Panc1 (cell line): ENCODE measurements at regions not wholly inside any gene's neighbourhood (a gene's known extent, or its start where the extent isn't known, plus 50 kb on each side); places are given as distances from the start of the nearest gene placed in this dataset.

Experiments
- ATAC-seq: fragments of 200-7000 bp; cut with Tn5 transposase; 2 replicates; pipeline ENCODE4 v1.9.1; 2020; ENCODE audit warnings: mild to moderate bottlenecking, moderate library complexity
- BruUV-seq: library from RNA; stranded (reverse); fragments of 400-500 nt; replicated peaks from 2 replicates; lab custom pipeline; 2021; lab: Mats Ljungman, UMichigan
- CTCF ChIA-PET: fragments of 300-600 bp; sonication (Branson Sonifier 250); formaldehyde crosslinking; loops from one replicate; lab custom pipeline; 2022; ENCODE audit warnings: antibody characterized with exemption; lab: Charles Lee
- POLR2A ChIA-PET: fragments of 300-600 bp; sonication (Branson Sonifier 250); formaldehyde crosslinking; loops from one replicate; lab custom pipeline; 2022; ENCODE audit warnings: antibody characterized with exemption; lab: Charles Lee
- DNase-seq: peaks from one replicate; pipeline ENCODE4 v3.0.0-alpha.2; 2010; ENCODE audit warnings: low read depth, low spot score
- H3K27ac ChIP-seq: 2 replicates; pipeline ENCODE4 v1.5.1; 2011; ENCODE audit warnings: mild to moderate bottlenecking, low read length, inconsistent platforms
- H3K27me3 ChIP-seq: fragments of 200-500 bp; sonication (Bioruptor generic); 2 replicates; pipeline ENCODE4 v1.6.0; 2014; ENCODE audit warnings: low read length, inconsistent platforms; ENCODE audit not compliant: control insufficient read depth, insufficient read depth
- H3K36me3 ChIP-seq: fragments of 200-500 bp; sonication (Bioruptor generic); 2 replicates; pipeline ENCODE4 v1.5.1; 2014; ENCODE audit warnings: inconsistent platforms, mild to moderate bottlenecking, low read length, moderate library complexity; ENCODE audit not compliant: control insufficient read depth, insufficient read depth
- H3K4me1 ChIP-seq: 2 replicates; pipeline ENCODE4 v1.5.1; 2011; ENCODE audit warnings: inconsistent platforms, mild to moderate bottlenecking, low read length, moderate library complexity; ENCODE audit not compliant: control insufficient read depth, insufficient read depth
- H3K4me3 ChIP-seq, 2 experiments: 2 replicates each; pipeline ENCODE4 v1.5.1; 2011 to 2012; ENCODE audit warnings: low read depth in 2 of 2, low read length in 2 of 2, mild to moderate bottlenecking in 2 of 2, inconsistent platforms in 1 of 2, moderate library complexity in 1 of 2
- H3K9me3 ChIP-seq: fragments of 200-500 bp; sonication (Bioruptor generic); 2 replicates; pipeline ENCODE4 v1.5.1; 2014; ENCODE audit warnings: low read depth, mild to moderate bottlenecking, inconsistent platforms, low read length, moderate library complexity; ENCODE audit not compliant: control insufficient read depth, insufficient read depth
- CTCF ChIP-seq: fragments of 450-650 bp; IDR thresholded peaks from 2 replicates; pipeline ENCODE4 v1.5.1; 2017; ENCODE audit warnings: mild to moderate bottlenecking
- POLR2AphosphoS5 ChIP-seq: IDR thresholded peaks from 2 replicates; pipeline ENCODE4 v1.6.1; 2012; ENCODE audit warnings: mild to moderate bottlenecking, low read depth, low read length, moderate library complexity
- SIN3A ChIP-seq: IDR thresholded peaks from 2 replicates; pipeline ENCODE4 v1.6.1; 2012; ENCODE audit warnings: low read depth, mild to moderate bottlenecking, low read length, moderate library complexity, borderline replicate concordance; ENCODE audit not compliant: insufficient read depth
- TCF7L2 ChIP-seq: IDR thresholded peaks from 2 replicates; pipeline ENCODE4 v1.6.1; 2011; ENCODE audit warnings: mild to moderate bottlenecking, low read depth, low read length, inconsistent platforms
- in situ Hi-C: cut with HindIII; loops from 2 replicates; pipeline ENCODE4 v1.10.0; 2016; ENCODE audit warnings: low sequenced_read_pairs, low pct_unique_long_range_greater_than_20kb
- intact Hi-C: fragments of 100-400 bp; cut with micrococcal nuclease; formaldehyde crosslinking; loops from one replicate; pipeline ENCODE4 v1.10.0; 2022; ENCODE audit not compliant: unreplicated experiment
- TF ChIP-seq, protein P1 (sequence below), 2 experiments: IDR thresholded peaks; 2 replicates each; pipeline ENCODE4 v1.6.1; 2011 to 2012; ENCODE audit warnings: low read depth in 2 of 2, control low read depth in 1 of 2, low read length in 1 of 2, mild to moderate bottlenecking in 1 of 2, moderate library complexity in 1 of 2; ENCODE audit not compliant: insufficient read depth in 1 of 2

DNA sequence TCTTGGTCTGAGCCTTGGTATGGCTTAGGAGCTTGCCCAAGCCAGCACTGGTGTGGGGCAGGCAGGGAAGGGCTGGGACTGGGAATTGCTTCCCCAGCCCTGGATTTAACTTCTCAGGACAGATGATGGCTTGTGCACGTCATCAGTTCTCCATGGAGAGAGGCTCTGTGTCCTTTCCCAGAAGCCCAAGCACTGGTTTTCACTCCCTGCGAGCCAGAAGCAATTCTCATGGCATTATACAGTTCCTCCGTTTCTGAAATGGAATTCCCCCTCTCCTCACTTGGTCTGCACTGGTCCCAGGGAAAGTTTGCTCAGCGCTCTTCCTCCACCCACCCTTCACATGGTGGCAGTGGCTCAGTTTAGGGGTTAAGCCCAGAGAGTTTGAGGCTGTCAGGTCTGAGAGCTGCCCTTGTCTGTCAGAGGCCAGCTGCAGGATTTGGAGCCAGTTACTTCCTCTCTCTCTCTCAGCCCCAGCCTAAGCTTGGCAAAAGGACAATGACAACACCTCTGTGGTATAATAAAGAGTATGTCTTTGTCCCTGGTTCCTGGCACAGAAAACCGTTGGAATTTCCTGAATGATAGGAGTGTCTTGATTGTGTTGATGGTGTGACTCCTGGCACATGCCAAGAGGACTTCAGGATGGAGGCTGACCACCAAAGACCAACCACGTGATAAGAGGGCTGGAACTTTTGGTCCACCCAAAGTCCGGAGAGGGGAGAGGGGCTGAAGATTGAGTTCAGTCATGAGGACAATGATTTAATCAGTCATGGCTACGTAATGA, 219.6 kb upstream of the TNRC6C start:
- intact Hi-C loops = no loop called here
- BruUV-seq = no TSS peak
- ATAC-seq (peak; percentile 66), DNase-seq (no peak)
- Histone ChIP-seq H3K27ac (no peak overlapping the region), H3K36me3 (no peaks in the 10 kb centered on the region), H3K4me3 (no peak overlapping the region), H3K9me3 (no peaks in the 10 kb centered on the region), H3K4me1 (peaks cover 10% of the 10 kb centered on the region), H3K27me3 (0 out of 2 replicates have a peak, but pooled peaks cover 3% of the 10 kb centered on the region)
- ChIA-PET POLR2A (no interaction called here), CTCF (no interaction called here)
- TF ChIP-seq, protein P1, sequence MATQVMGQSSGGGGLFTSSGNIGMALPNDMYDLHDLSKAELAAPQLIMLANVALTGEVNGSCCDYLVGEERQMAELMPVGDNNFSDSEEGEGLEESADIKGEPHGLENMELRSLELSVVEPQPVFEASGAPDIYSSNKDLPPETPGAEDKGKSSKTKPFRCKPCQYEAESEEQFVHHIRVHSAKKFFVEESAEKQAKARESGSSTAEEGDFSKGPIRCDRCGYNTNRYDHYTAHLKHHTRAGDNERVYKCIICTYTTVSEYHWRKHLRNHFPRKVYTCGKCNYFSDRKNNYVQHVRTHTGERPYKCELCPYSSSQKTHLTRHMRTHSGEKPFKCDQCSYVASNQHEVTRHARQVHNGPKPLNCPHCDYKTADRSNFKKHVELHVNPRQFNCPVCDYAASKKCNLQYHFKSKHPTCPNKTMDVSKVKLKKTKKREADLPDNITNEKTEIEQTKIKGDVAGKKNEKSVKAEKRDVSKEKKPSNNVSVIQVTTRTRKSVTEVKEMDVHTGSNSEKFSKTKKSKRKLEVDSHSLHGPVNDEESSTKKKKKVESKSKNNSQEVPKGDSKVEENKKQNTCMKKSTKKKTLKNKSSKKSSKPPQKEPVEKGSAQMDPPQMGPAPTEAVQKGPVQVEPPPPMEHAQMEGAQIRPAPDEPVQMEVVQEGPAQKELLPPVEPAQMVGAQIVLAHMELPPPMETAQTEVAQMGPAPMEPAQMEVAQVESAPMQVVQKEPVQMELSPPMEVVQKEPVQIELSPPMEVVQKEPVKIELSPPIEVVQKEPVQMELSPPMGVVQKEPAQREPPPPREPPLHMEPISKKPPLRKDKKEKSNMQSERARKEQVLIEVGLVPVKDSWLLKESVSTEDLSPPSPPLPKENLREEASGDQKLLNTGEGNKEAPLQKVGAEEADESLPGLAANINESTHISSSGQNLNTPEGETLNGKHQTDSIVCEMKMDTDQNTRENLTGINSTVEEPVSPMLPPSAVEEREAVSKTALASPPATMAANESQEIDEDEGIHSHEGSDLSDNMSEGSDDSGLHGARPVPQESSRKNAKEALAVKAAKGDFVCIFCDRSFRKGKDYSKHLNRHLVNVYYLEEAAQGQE (IDR thresholded peaks at IDR 0.05; ENCODE audit: insufficient read depth in 1 of 2, low read depth in 2 of 2, low read length in 1 of 2) = no peak
- no peak for TF ChIP-seq CTCF
- no peak for TF ChIP-seq TCF7L2
- no peak for TF ChIP-seq SIN3A
- no peak for TF ChIP-seq POLR2AphosphoS5
- in situ Hi-C loops = no loop called here

- Histone ChIP-seq H3K4me3 (no peak overlapping the region), H3K27ac (no peak overlapping the region), H3K27me3 (0 out of 2 replicates have a peak, but pooled peaks cover 3% of the 10 kb centered on the region), H3K9me3 (no peaks in the 10 kb centered on the region), H3K36me3 (no peaks in the 10 kb centered on the region), H3K4me1 (peaks cover 8% of the 10 kb centered on the region; the same call in 1 of the 2 replicates)
- CTCF ChIA-PET = no interaction called here
- in situ Hi-C loops = no loop called here
- TF ChIP-seq, protein P1 (IDR thresholded peaks at IDR 0.05; ENCODE audit: insufficient read depth in 1 of 2, low read depth in 2 of 2, low read length in 1 of 2) = no peak
- no peak for TF ChIP-seq CTCF
- TF ChIP-seq TCF7L2 = no peak
- no peak for TF ChIP-seq SIN3A
- TF ChIP-seq POLR2AphosphoS5 = no peak
- intact Hi-C loops = no loop called here
- BruUV-seq = no TSS peak
- DNase-seq (no peak), ATAC-seq (no peak)
- POLR2A ChIA-PET = no interaction called here
Measured at GRCh38 chr17:77740481-77740880, 218.0 kb upstream of the TNRC6C start.
